T-cell (primary cell): ENCODE measurements at regions not wholly inside any gene's neighbourhood (a gene's known extent, or its start where the extent isn't known, plus 50 kb on each side); places are given as distances from the start of the nearest gene placed in this dataset.

Experiments used
- ATAC-seq, 4 experiments: fragments of 200-7000 bp in 3 of 4; fragments of 150-1000 bp in 1 of 4; cut with Tn5 transposase; replicated peaks in 1 of 4; 1 replicate in 3 of 4; 2 replicates in 1 of 4; pipeline ENCODE4 v1.10.0; 2021; ENCODE audit warnings: moderate library complexity in 3 of 4, mild to moderate bottlenecking in 2 of 4, moderate number of reproducible peaks in 1 of 4
- CTCF ChIA-PET, 2 donors: fragments of 300-600 bp; sonication (Branson Sonifier 250); formaldehyde crosslinking; loops; one replicate each; lab custom pipeline; 2022; ENCODE audit warnings: antibody characterized with exemption in 2 of 2; lab: Charles Lee
- POLR2A ChIA-PET, 2 donors: fragments of 300-600 bp; sonication (Branson Sonifier 250); formaldehyde crosslinking; loops; one replicate each; lab custom pipeline; 2022; ENCODE audit warnings: antibody characterized with exemption in 2 of 2; lab: Charles Lee
- DNase-seq, 35 experiments: peaks; one replicate each; pipeline versions ENCODE4 v3.0.0 to v3.0.0-alpha.2; 2013 to 2023
- H3K27ac ChIP-seq: one replicate; pipeline ENCODE4 v1.5.1; 2013; ENCODE audit warnings: low read length
- H3K27me3 ChIP-seq, 2 experiments: replicated peaks in 1 of 2; 1 replicate in 1 of 2; 2 replicates in 1 of 2; pipeline versions ENCODE4 v1.6.1 to v1.7.0; 2013; ENCODE audit warnings: low read length in 1 of 2, mixed read lengths in 1 of 2; ENCODE audit not compliant: control insufficient read depth in 2 of 2, insufficient read depth in 2 of 2; ENCODE audit errors: extremely low read depth in 1 of 2
- H3K36me3 ChIP-seq, 2 donors: 1 replicate in 1 of 2; 2 replicates in 1 of 2; pipeline versions ENCODE4 v1.6.1 to v1.7.0; 2013; ENCODE audit warnings: low read length in 1 of 2; ENCODE audit not compliant: control insufficient read depth in 2 of 2, insufficient read depth in 1 of 2; ENCODE audit errors: extremely low read depth in 1 of 2
- H3K4me1 ChIP-seq, 2 experiments: 1 replicate in 1 of 2; 2 replicates in 1 of 2; pipeline versions ENCODE4 v1.6.1 to v1.7.0; 2013; ENCODE audit warnings: low read length in 2 of 2, mixed read lengths in 1 of 2; ENCODE audit not compliant: insufficient read depth in 2 of 2, control insufficient read depth in 1 of 2; ENCODE audit errors: extremely low read depth in 1 of 2
- H3K4me3 ChIP-seq, 2 donors: 1 replicate in 1 of 2; 2 replicates in 1 of 2; pipeline versions ENCODE4 v1.5.1 to v1.7.0; 2013; ENCODE audit warnings: mild to moderate bottlenecking in 2 of 2, low read length in 1 of 2, moderate library complexity in 1 of 2; ENCODE audit not compliant: control insufficient read depth in 1 of 2; ENCODE audit errors: extremely low read depth in 1 of 2
- H3K9me3 ChIP-seq: 2 replicates; pipeline ENCODE4 v1.7.0; 2013
- H3K27ac Mint-ChIP-seq, 2 donors: one replicate each; pipeline ENCODE4 v1.8.0; 2020 to 2021; ENCODE audit warnings: mild to moderate bottlenecking in 2 of 2, mixed read lengths in 2 of 2
- H3K27me3 Mint-ChIP-seq, 2 donors: one replicate each; pipeline ENCODE4 v1.8.0; 2021 to 2022; ENCODE audit warnings: mixed read lengths in 2 of 2
- H3K36me3 Mint-ChIP-seq: one replicate; pipeline ENCODE4 v1.8.0; 2021; ENCODE audit warnings: mixed read lengths
- H3K4me1 Mint-ChIP-seq, 3 donors: one replicate each; pipeline ENCODE4 v1.8.0; 2020 to 2022; ENCODE audit warnings: mixed read lengths in 3 of 3, mild to moderate bottlenecking in 1 of 3
- H3K4me3 Mint-ChIP-seq, 3 donors: one replicate each; pipeline ENCODE4 v1.8.0; 2020 to 2022; ENCODE audit warnings: mild to moderate bottlenecking in 3 of 3, mixed read lengths in 3 of 3, moderate library complexity in 3 of 3
- H3K9me3 Mint-ChIP-seq, 3 donors: one replicate each; pipeline ENCODE4 v1.8.0; 2020 to 2022; ENCODE audit warnings: mixed read lengths in 3 of 3
- WGBS: methylation state at CpG from one replicate; pipeline ENCODE4 v1.1.5; 2013; ENCODE audit warnings: missing lambda C conversion rate; ENCODE audit not compliant: insufficient coverage; 5-methylcytosine and 5-hydroxymethylcytosine counted together

DNA sequence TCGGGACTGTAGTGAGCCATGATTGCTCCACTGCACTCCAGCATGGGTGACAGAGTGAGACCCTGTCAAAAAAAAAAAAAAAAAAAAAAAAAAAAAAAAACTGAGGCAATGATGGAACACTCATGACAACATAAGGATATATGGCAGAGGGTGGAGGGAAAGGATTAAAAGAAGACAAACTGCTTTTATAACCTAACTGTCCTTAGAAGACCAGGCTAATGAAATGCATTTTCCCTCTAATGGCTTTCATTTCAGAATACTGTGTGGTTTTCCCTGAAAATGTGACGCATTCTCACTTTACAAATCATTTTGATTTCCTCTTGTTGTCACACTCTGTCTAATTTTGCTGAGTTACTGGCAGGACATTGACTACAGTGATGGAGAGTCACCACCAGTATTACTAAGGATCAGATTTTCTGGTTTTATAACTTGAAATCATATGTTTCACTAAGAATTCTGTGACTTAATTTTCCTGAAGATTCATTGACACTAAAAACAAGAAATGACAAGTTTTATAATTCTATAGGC lies 137.6 kb upstream of the SSTR1 start:
- CTCF ChIA-PET = no interaction called here
- peaks cover 17 to 20% of the 10 kb centered on the region in 2 experiments for H3K4me1 ChIP-seq
- Mint-ChIP-seq H3K4me3 (peak overlapping the region in 1 of 3 donors; percentile 53), H3K27me3 (no peaks in the 10 kb centered on the region), H3K4me1 (peaks cover 59 to 77% (median 77%) of the 10 kb centered on the region in 3 donors), H3K36me3 (no peaks in the 10 kb centered on the region), H3K9me3 (peaks cover 0 to 4% (median 0%) of the 10 kb centered on the region in 3 donors), H3K27ac (peak overlapping the region; percentile 80 to 92)
- no peaks in the 10 kb centered on the region for H3K27me3 ChIP-seq
- H3K36me3 ChIP-seq = no peaks in the 10 kb centered on the region
- no peak for DNase-seq
- ATAC-seq = no peak
- H3K27ac ChIP-seq = peak overlapping the region; percentile 45
- H3K4me3 ChIP-seq = no peak overlapping the region
- H3K9me3 ChIP-seq = peaks cover 2% of the 10 kb centered on the region
- POLR2A ChIA-PET = interaction anchor here in 1 of 2 donors (0.6 kb wide), 1 partner anchor 72 kb away, joined by 3 read pairs; no protein-coding TSS in a partner anchor
- WGBS = 67% methylated on average over 1 of the region's 2 CpGs

DNA sequence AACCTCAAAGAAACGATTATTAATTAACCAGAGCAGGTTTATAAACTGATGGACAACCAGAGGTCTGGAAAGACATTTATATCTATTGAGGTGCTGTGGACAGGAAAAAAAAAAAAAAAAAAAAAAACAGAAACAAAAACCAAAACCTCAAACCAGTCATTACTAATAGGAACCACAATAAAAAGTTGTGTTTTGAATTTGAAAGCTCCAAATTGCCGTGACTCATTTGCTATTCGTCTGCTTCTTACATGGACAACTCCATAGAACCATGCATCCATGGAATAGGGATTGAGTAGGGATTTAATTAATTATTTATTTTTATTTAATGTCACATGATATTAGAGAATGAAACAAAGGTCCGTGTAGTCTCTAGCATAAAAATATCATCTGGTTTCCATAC lies 134.1 kb upstream of the SSTR1 start:
- Mint-ChIP-seq H3K4me1 (peaks cover 64 to 85% (median 80%) of the 10 kb centered on the region in 3 donors), H3K27ac (peak overlapping the region; percentile 91 to 93), H3K36me3 (no peaks in the 10 kb centered on the region), H3K4me3 (peak overlapping the region in 2 of 3 donors; percentile 51 to 65), H3K27me3 (no peaks in the 10 kb centered on the region), H3K9me3 (peaks cover 0 to 4% (median 0%) of the 10 kb centered on the region in 3 donors)
- ATAC-seq = no peak
- Histone ChIP-seq H3K36me3 (no peaks in the 10 kb centered on the region), H3K4me1 (peaks cover 18 to 27% of the 10 kb centered on the region in 2 experiments), H3K27ac (peak overlapping the region; percentile 86), H3K9me3 (peaks cover 2% of the 10 kb centered on the region), H3K27me3 (no peaks in the 10 kb centered on the region), H3K4me3 (no peak overlapping the region)
- peak in 1 of 35 experiments; percentile 51 for DNase-seq
- no CpG with 5 or more reads among the region's 4 CpGs for WGBS
- CTCF ChIA-PET = interaction anchor here (0.7 kb wide), 2 partner anchors 9 to 52 kb away, joined by 5 read pairs; no protein-coding TSS in a partner anchor
- POLR2A ChIA-PET = interaction anchor here (0.6 to 0.7 kb wide), 3 partner anchors 9 to 47 kb away, joined by 6 to 8 read pairs (median 6); no protein-coding TSS in a partner anchor

DNA sequence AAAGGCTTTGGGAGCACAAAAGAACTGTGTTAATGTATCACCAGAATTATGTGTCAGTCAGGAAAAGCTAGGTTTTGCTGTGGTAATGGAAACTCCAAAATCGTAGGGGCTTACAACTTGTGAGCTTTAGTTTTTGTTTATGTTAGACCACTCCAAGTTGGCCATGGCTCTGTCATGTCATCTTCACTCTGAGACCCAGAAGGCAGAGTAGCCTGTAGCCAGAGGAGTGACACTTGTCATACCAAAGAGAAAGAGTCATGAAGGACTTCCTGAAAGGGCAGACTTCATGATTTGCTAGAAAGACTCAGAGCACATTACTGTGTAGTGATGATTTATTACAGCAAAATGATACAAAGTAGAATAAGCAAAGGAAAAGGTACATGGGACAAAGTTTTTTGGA lies 133.6 kb upstream of the SSTR1 start:
- H3K4me3 Mint-ChIP-seq = peak overlapping the region; percentile 25 to 65 (median 51)
- peaks cover 67 to 85% (median 81%) of the 10 kb centered on the region in 3 donors for H3K4me1 Mint-ChIP-seq
- H3K27me3 Mint-ChIP-seq = no peaks in the 10 kb centered on the region
- Histone ChIP-seq H3K9me3 (peaks cover 2% of the 10 kb centered on the region), H3K27ac (peak overlapping the region; percentile 86), H3K4me3 (no peak overlapping the region), H3K36me3 (no peaks in the 10 kb centered on the region), H3K4me1 (peaks cover 22 to 31% of the 10 kb centered on the region in 2 experiments), H3K27me3 (no peaks in the 10 kb centered on the region)
- peaks cover 0 to 4% (median 0%) of the 10 kb centered on the region in 3 donors for H3K9me3 Mint-ChIP-seq
- WGBS = 25% methylated on average over 1 of the region's 1 CpG
- H3K27ac Mint-ChIP-seq = peak overlapping the region; percentile 91 to 93
- ChIA-PET POLR2A (interaction anchor here (0.6 to 0.7 kb wide), 3 partner anchors 10 to 47 kb away, joined by 6 to 8 read pairs (median 6); no protein-coding TSS in a partner anchor), CTCF (interaction anchor here (0.7 kb wide), 2 partner anchors 9 to 52 kb away, joined by 5 read pairs; no protein-coding TSS in a partner anchor)
- no peaks in the 10 kb centered on the region for H3K36me3 Mint-ChIP-seq
- DNase-seq (no peak), ATAC-seq (peak in 1 of 4 experiments; percentile 24)

DNA sequence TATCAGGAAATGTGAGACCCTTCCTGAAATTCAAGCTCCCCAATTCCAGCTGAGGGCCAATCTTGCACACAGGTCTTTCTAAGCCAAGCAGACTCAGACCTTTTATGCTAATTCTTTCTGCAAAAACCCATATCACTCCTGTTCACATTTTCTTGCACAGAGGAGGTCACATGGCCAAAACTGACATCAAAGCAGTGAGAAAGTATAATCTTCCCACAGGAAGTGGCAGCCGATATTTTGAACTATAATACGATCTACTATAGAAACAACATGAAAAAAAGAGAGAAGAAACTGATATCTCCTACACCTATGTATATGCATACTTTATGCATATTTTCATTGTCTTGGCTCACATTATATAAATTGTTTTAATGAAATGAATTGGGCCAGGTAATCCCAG lies 132.9 kb upstream of the SSTR1 start:
- no CpG with 5 or more reads among the region's 2 CpGs for WGBS
- H3K27me3 Mint-ChIP-seq = no peaks in the 10 kb centered on the region
- Histone ChIP-seq H3K36me3 (no peaks in the 10 kb centered on the region), H3K4me3 (no peak overlapping the region), H3K9me3 (peaks cover 2% of the 10 kb centered on the region), H3K27ac (peak overlapping the region; percentile 86), H3K27me3 (no peaks in the 10 kb centered on the region), H3K4me1 (peaks cover 22 to 34% of the 10 kb centered on the region in 2 experiments)
- ATAC-seq = peak; percentile 48 to 69 (median 66)
- H3K36me3 Mint-ChIP-seq = no peaks in the 10 kb centered on the region
- H3K9me3 Mint-ChIP-seq = peaks cover 0 to 5% (median 0%) of the 10 kb centered on the region in 3 donors
- peak overlapping the region; percentile 25 to 65 (median 51) for H3K4me3 Mint-ChIP-seq
- ChIA-PET CTCF (no interaction called here), POLR2A (no interaction called here)
- peaks cover 67 to 84% (median 81%) of the 10 kb centered on the region in 3 donors for H3K4me1 Mint-ChIP-seq
- H3K27ac Mint-ChIP-seq = peak overlapping the region; percentile 91 to 93
- DNase-seq = peak in 21 of 35 experiments; percentile 0 to 68 (median 27)

DNA sequence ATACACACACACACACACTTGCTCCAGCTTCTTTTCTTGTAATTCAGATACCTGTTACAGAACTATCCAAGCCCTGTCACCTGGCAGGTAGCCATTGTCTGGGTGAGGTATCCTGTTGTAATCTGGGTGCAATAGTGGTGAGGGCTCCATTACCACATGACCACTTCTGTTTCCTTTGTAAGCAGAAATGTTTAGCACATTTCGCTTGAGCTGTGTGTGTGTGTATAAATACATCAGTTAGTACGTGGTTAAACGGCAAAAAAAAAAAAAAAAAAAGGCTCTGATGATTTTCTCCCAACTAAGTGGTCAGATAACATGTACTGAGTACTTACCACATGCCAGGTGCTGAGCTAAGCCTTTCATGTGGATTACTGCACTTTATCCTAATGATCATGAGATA lies 129.3 kb upstream of the SSTR1 start:
- Mint-ChIP-seq H3K27ac (peak overlapping the region; percentile 89 to 90), H3K4me1 (peaks cover 68 to 77% (median 72%) of the 10 kb centered on the region in 3 donors), H3K9me3 (peaks cover 0 to 3% (median 0%) of the 10 kb centered on the region in 3 donors), H3K36me3 (no peaks in the 10 kb centered on the region), H3K27me3 (no peaks in the 10 kb centered on the region), H3K4me3 (peak overlapping the region; percentile 46 to 59 (median 53))
- peaks cover 22 to 35% of the 10 kb centered on the region in 2 experiments for H3K4me1 ChIP-seq
- WGBS = no CpG with 5 or more reads among the region's 3 CpGs
- H3K9me3 ChIP-seq = peaks cover 2% of the 10 kb centered on the region
- POLR2A ChIA-PET = interaction anchor here in 1 of 2 donors (0.6 to 0.7 kb wide), 2 partner anchors 11 to 13 kb away, joined by 3 to 7 read pairs; no protein-coding TSS in a partner anchor
- H3K27ac ChIP-seq = peak overlapping the region; percentile 83
- ATAC-seq (peak; percentile 80 to 86 (median 82)), DNase-seq (peak in 34 of 35 experiments; percentile 33 to 81 (median 72))
- H3K27me3 ChIP-seq = no peaks in the 10 kb centered on the region
- peak overlapping the region in 1 of 2 donors; percentile 18 for H3K4me3 ChIP-seq
- no peaks in the 10 kb centered on the region for H3K36me3 ChIP-seq
- CTCF ChIA-PET = interaction anchor here (0.6 to 1.0 kb wide), 3 partner anchors 19 to 174 kb away, joined by 3 to 5 read pairs (median 3); no protein-coding TSS in a partner anchor

DNA sequence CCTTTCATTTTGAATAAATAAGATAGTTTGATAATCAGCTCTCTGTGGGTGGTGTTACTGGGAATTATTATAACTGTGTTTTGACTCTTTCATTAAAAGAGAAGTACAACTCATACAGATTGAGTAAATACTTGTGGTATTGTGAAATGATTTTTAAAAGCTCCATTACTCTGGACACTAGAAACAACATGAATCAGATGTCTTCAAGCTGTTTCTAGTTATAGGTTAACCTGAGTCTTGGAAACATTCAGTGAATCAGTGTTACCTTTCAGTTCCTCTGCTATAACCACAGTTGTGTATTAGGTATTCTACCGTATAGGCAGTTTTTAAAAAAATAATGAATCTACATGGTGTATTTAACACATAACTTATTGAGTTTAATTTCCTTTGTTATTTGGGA lies 128.4 kb upstream of the SSTR1 start:
- DNase-seq = no peak
- Histone ChIP-seq H3K36me3 (no peaks in the 10 kb centered on the region), H3K4me3 (no peak overlapping the region), H3K27me3 (no peaks in the 10 kb centered on the region), H3K27ac (peak overlapping the region; percentile 83), H3K4me1 (peaks cover 19 to 29% of the 10 kb centered on the region in 2 experiments), H3K9me3 (peaks cover 2% of the 10 kb centered on the region)
- WGBS = no CpG with 5 or more reads among the region's 1 CpG
- ATAC-seq = no peak
- CTCF ChIA-PET = interaction anchor here in 1 of 2 donors (0.6 to 0.7 kb wide), 3 partner anchors 62 to 1185 kb away, joined by 3 read pairs; no protein-coding TSS in a partner anchor
- H3K9me3 Mint-ChIP-seq = peaks cover 0 to 3% (median 0%) of the 10 kb centered on the region in 3 donors
- H3K27me3 Mint-ChIP-seq = no peaks in the 10 kb centered on the region
- POLR2A ChIA-PET = interaction anchor here in 1 of 2 donors (0.7 kb wide), 1 partner anchor 74 kb away, joined by 4 read pairs; no protein-coding TSS in a partner anchor
- peak overlapping the region; percentile 31 to 59 (median 51) for H3K4me3 Mint-ChIP-seq
- peak overlapping the region; percentile 89 to 90 for H3K27ac Mint-ChIP-seq
- peaks cover 64 to 69% (median 68%) of the 10 kb centered on the region in 3 donors for H3K4me1 Mint-ChIP-seq
- H3K36me3 Mint-ChIP-seq = no peaks in the 10 kb centered on the region
